Esophagus muscularis mucosa (tissue), 4 donors: ENCODE measurements at regions not wholly inside any gene's neighbourhood (a gene's known extent, or its start where the extent isn't known, plus 50 kb on each side); places are given as distances from the start of the nearest gene placed in this dataset.
"Not testable (repeated sequence)": the region's sequence is repeated elsewhere in the genome, so short reads cannot be mapped to it uniquely, and the experiment has no call there.

Source experiments
- DNase-seq: peaks from one replicate; pipeline ENCODE4 v3.0.0-alpha.2; 2017; ENCODE audit errors: extremely low spot score
- H3K27ac ChIP-seq, 4 donors: fragments of 200-600 bp; sonication (generic); replicated peaks in 1 of 4; 1 replicate in 3 of 4; 2 replicates in 1 of 4; pipeline ENCODE4 v1.5.1; 2016 to 2019; ENCODE audit warnings: mild to moderate bottlenecking in 1 of 4
- H3K27me3 ChIP-seq, 4 donors: fragments of 200-600 bp; sonication (generic); one replicate each; pipeline versions ENCODE4 v1.5.1 to v1.6.0; 2016 to 2019
- H3K36me3 ChIP-seq, 4 donors: fragments of 200-600 bp; sonication (generic); one replicate each; pipeline ENCODE4 v1.5.1; 2016 to 2019
- H3K4me1 ChIP-seq, 4 donors: fragments of 200-600 bp; sonication (generic); one replicate each; pipeline ENCODE4 v1.5.1; 2016 to 2019
- H3K4me3 ChIP-seq, 4 donors: fragments of 200-600 bp; sonication (generic); 1 replicate in 2 of 4; 2 replicates in 2 of 4; pipeline ENCODE4 v1.5.1; 2016 to 2019; ENCODE audit warnings: mild to moderate bottlenecking in 4 of 4, moderate library complexity in 1 of 4
- H3K9me3 ChIP-seq, 4 donors: fragments of 200-600 bp; sonication (generic); 1 replicate in 3 of 4; 2 replicates in 1 of 4; pipeline ENCODE4 v1.5.1; 2016 to 2019
- CTCF ChIP-seq, 3 experiments: fragments of 200-600 bp in 2 of 3; fragments of 450-650 bp in 1 of 3; sonication (generic) in 2 of 3; IDR thresholded peaks; one replicate each; pipeline ENCODE4 v1.5.1; 2017 to 2019; ENCODE audit warnings: antibody characterized with exemption in 3 of 3, mild to moderate bottlenecking in 2 of 3, moderate library complexity in 1 of 3
- EP300 ChIP-seq: sonication (generic); formaldehyde crosslinking; IDR thresholded peaks from one replicate; pipeline ENCODE4 v1.6.1; 2017; ENCODE audit warnings: antibody characterized with exemption
- POLR2A ChIP-seq: fragments of 450-650 bp; IDR thresholded peaks from one replicate; pipeline ENCODE4 v1.6.1; 2017; ENCODE audit warnings: antibody characterized with exemption, moderate library complexity, mild to moderate bottlenecking, low read depth
- POLR2AphosphoS5 ChIP-seq, 2 donors: sonication (generic); formaldehyde crosslinking; IDR thresholded peaks; one replicate each; pipeline ENCODE4 v1.6.1; 2017; ENCODE audit warnings: antibody characterized with exemption in 2 of 2
- WGBS: methylation state at CpG from one replicate; pipeline ENCODE4 v1.1.5; 2018; 5-methylcytosine and 5-hydroxymethylcytosine counted together
- intact Hi-C: fragments of 100-400 bp; cut with DNase I; formaldehyde crosslinking; loops from one replicate; pipeline ENCODE4 v1.15.1; 2023

- Histone ChIP-seq H3K27ac (no peak overlapping the region), H3K27me3 (no peaks in the 10 kb centered on the region), H3K4me3 (no peak overlapping the region), H3K36me3 (no peaks in the 10 kb centered on the region), H3K9me3 (no peaks in the 10 kb centered on the region), H3K4me1 (no peaks in the 10 kb centered on the region)
- DNase-seq: no peak
- intact Hi-C loops: no loop called here
- WGBS: 77% methylated on average over 4 of the region's 4 CpGs
- TF ChIP-seq POLR2AphosphoS5 (IDR thresholded peaks at IDR 0.05): no peak
- TF ChIP-seq POLR2A: no peak
- no peak for TF ChIP-seq CTCF (IDR thresholded peaks at IDR 0.05)
- TF ChIP-seq EP300: no peak
Observed at GRCh38 chr9:36521148-36521547, 51.5 kb upstream of the MELK start.

GRCh38 chr9:36517131-36517530, 55.6 kb upstream of the MELK start:
- intact Hi-C loops: no loop called here
- no peaks in the 10 kb centered on the region for H3K9me3 ChIP-seq

GRCh38 chr9:36504156-36504555, 68.5 kb upstream of the MELK start:
- no peaks in the 10 kb centered on the region for H3K4me1 ChIP-seq
- H3K27me3 ChIP-seq: no peaks in the 10 kb centered on the region
- no peak overlapping the region for H3K27ac ChIP-seq
- TF ChIP-seq POLR2A (no peak), POLR2AphosphoS5 (IDR thresholded peaks at IDR 0.05) (no peak), CTCF (IDR thresholded peaks at IDR 0.05) (no peak), EP300 (no peak)
- no peak overlapping the region for H3K4me3 ChIP-seq
- no peak for DNase-seq
- intact Hi-C loops: no loop called here
- 77% methylated on average over 4 of the region's 4 CpGs for WGBS
- H3K9me3 ChIP-seq: no peaks in the 10 kb centered on the region
- no peaks in the 10 kb centered on the region for H3K36me3 ChIP-seq

More at GRCh38 chr9:36517131-36517530, 55.6 kb upstream of the MELK start:
- no peaks in the 10 kb centered on the region for H3K4me1 ChIP-seq
- no peak overlapping the region for H3K4me3 ChIP-seq
- TF ChIP-seq CTCF (IDR thresholded peaks at IDR 0.05) (no peak), POLR2A (no peak), EP300 (no peak), POLR2AphosphoS5 (IDR thresholded peaks at IDR 0.05) (no peak)
- no peak for DNase-seq
- no peaks in the 10 kb centered on the region for H3K36me3 ChIP-seq
- no peaks in the 10 kb centered on the region for H3K27me3 ChIP-seq
- no peak overlapping the region for H3K27ac ChIP-seq

GRCh38 chr9:36503172-36504088, 69.3 kb upstream of the MELK start:
- Histone ChIP-seq H3K9me3 (no peaks in the 10 kb centered on the region), H3K27ac (no peak overlapping the region), H3K27me3 (no peaks in the 10 kb centered on the region), H3K4me3 (no peak overlapping the region), H3K4me1 (no peaks in the 10 kb centered on the region), H3K36me3 (no peaks in the 10 kb centered on the region)
- DNase-seq: no peak
- 88% methylated on average over 6 of the region's 6 CpGs for WGBS
- intact Hi-C loops: no loop called here
- TF ChIP-seq POLR2A: no peak
- no peak for TF ChIP-seq CTCF (IDR thresholded peaks at IDR 0.05)
- no peak for TF ChIP-seq POLR2AphosphoS5 (IDR thresholded peaks at IDR 0.05)
- no peak for TF ChIP-seq EP300

GRCh38 chr9:36501727-36502126, 71.0 kb upstream of the MELK start:
- H3K27ac ChIP-seq: no peak overlapping the region
- 80% methylated on average over 3 of the region's 3 CpGs for WGBS
- no peaks in the 10 kb centered on the region for H3K9me3 ChIP-seq
- H3K27me3 ChIP-seq: no peaks in the 10 kb centered on the region
- intact Hi-C loops: no loop called here
- no peaks in the 10 kb centered on the region for H3K4me1 ChIP-seq
- no peak overlapping the region for H3K4me3 ChIP-seq
- no peak for TF ChIP-seq EP300
- H3K36me3 ChIP-seq: no peaks in the 10 kb centered on the region
- no peak for DNase-seq

- H3K36me3 ChIP-seq, H3K27ac ChIP-seq, H3K9me3 ChIP-seq, DNase-seq, H3K4me1 ChIP-seq, H3K4me3 ChIP-seq, H3K27me3 ChIP-seq, intact Hi-C loops: not testable (repeated sequence)
- 81% methylated on average over 2 of the region's 2 CpGs for WGBS
Observed at GRCh38 chr9:36500931-36501330, 71.8 kb upstream of the MELK start.
